Sigmoid colon (tissue), 6 donors: ENCODE measurements at regions not wholly inside any gene's neighbourhood (a gene's known extent, or its start where the extent isn't known, plus 50 kb on each side); places are given as distances from the start of the nearest gene placed in this dataset.
A peak's percentile ranks its signal among the peaks of the same experiment; 100 is the strongest.

Source experiments
- DNase-seq: peaks from one replicate; pipeline ENCODE4 v3.0.0-alpha.2; 2019
- H3K27ac ChIP-seq, 4 donors: fragments of 200-600 bp; sonication (generic); one replicate each; pipeline ENCODE4 v1.5.1; 2016 to 2019; ENCODE audit warnings: mild to moderate bottlenecking in 1 of 4
- H3K27me3 ChIP-seq, 3 donors: fragments of 200-600 bp; sonication (generic); one replicate each; pipeline ENCODE4 v1.5.1; 2019; ENCODE audit warnings: mild to moderate bottlenecking in 1 of 3
- H3K36me3 ChIP-seq, 4 donors: fragments of 200-600 bp; sonication (generic); one replicate each; pipeline ENCODE4 v1.5.1; 2016 to 2019
- H3K4me1 ChIP-seq, 4 donors: fragments of 200-600 bp; sonication (generic); one replicate each; pipeline ENCODE4 v1.5.1; 2017 to 2019
- H3K4me3 ChIP-seq, 4 donors: fragments of 200-600 bp; sonication (generic); one replicate each; pipeline ENCODE4 v1.5.1; 2017 to 2019; ENCODE audit warnings: mild to moderate bottlenecking in 2 of 4, moderate library complexity in 1 of 4
- H3K9me3 ChIP-seq, 4 donors: fragments of 200-600 bp in 3 of 4; sonication (generic) in 3 of 4; one replicate each; pipeline versions ENCODE4 v1.5.1 to v1.6.1; 2013 to 2019
- CTCF ChIP-seq, 4 experiments: fragments of 450-650 bp in 3 of 4; fragments of 200-600 bp in 1 of 4; IDR thresholded peaks; one replicate each; pipeline ENCODE4 v1.5.1; 2016 to 2019; ENCODE audit warnings: antibody characterized with exemption in 4 of 4, mild to moderate bottlenecking in 3 of 4, moderate library complexity in 2 of 4
- EP300 ChIP-seq, 4 donors: sonication (generic); formaldehyde crosslinking; IDR thresholded peaks; one replicate each; pipeline ENCODE4 v1.6.1; 2017; ENCODE audit warnings: antibody characterized with exemption in 4 of 4
- POLR2A ChIP-seq, 2 donors: fragments of 450-650 bp; IDR thresholded peaks; one replicate each; pipeline ENCODE4 v1.6.1; 2016; ENCODE audit warnings: antibody characterized with exemption in 2 of 2, mild to moderate bottlenecking in 2 of 2, moderate library complexity in 2 of 2
- POLR2AphosphoS5 ChIP-seq, 4 donors: sonication (generic); formaldehyde crosslinking; IDR thresholded peaks; one replicate each; pipeline ENCODE4 v1.6.1; 2017; ENCODE audit warnings: antibody characterized with exemption in 4 of 4
- WGBS, 2 donors: extraction: QIAGEN DNeasy Blood & Tissue Kit; methylation state at CpG; one replicate each; pipeline ENCODE4 v1.1.7; 2013; 5-methylcytosine and 5-hydroxymethylcytosine counted together
- intact Hi-C: fragments of 100-400 bp; cut with DNase I; formaldehyde crosslinking; loops from one replicate; pipeline ENCODE4 v1.15.1; 2023
- donor health status: healthy with polysubstance abuse.
- donor health status: healthy.

DNA sequence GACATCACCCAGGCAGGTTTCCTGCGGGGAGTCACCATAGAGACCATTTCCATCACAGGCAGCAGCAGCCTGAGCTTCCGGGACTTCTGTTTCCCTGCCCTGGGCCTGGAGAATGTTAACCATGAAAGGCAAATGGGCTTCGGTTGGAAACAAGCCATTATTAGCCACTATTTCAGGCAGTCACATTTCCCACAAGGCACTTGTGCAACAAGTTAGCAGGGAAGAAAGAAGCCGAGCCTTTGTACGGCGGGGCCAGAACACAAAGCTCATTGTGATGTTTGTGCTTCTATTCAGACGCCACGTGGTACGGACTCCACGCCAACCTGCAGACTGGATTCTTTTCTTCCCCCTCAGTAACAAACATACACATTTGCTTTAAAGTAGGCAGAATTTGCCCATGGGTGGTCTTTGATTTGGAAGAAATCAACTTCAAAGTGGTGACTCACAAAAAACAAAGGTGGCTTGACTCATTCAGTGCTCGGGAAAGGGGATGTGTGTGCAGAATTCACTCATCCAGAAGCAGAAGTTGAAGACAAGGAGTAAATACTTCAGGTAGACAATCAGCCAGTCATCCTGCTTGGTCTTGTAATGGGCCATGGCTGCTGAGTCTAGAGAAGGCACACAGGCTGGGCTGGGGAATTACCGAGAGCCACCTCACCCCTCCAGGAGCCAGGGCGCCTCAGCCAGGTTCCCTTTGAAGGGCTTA, 154.2 kb upstream of the PRMT8 start:
- DNase-seq, result peak; percentile 79
- TF ChIP-seq POLR2AphosphoS5 (IDR thresholded peaks at IDR 0.05), result peak; percentile 50 to 84 (median 64)
- TF ChIP-seq POLR2A (IDR thresholded peaks at IDR 0.05), result no peak
- no peak for TF ChIP-seq CTCF (IDR thresholded peaks at IDR 0.05)
- TF ChIP-seq EP300 (IDR thresholded peaks at IDR 0.05), result no peak
- Histone ChIP-seq H3K9me3 (no peaks in the 10 kb centered on the region), H3K4me3 (no peak overlapping the region), H3K4me1 (peaks cover 0 to 15% (median 5%) of the 10 kb centered on the region in 4 donors), H3K27ac (peak overlapping the region in 2 of 4 donors; percentile 48 to 53), H3K27me3 (peaks cover 0 to 2% (median 0%) of the 10 kb centered on the region in 3 donors), H3K36me3 (no peaks in the 10 kb centered on the region)
- intact Hi-C loops, result no loop called here
- WGBS, 2 donors, result 67 to 83% methylated on average over 13 of the region's 13 CpGs

- Histone ChIP-seq H3K4me1 (peaks cover 0 to 15% (median 5%) of the 10 kb centered on the region in 4 donors), H3K27me3 (peaks cover 0 to 14% (median 0%) of the 10 kb centered on the region in 3 donors), H3K36me3 (no peaks in the 10 kb centered on the region), H3K9me3 (no peaks in the 10 kb centered on the region), H3K4me3 (no peak overlapping the region), H3K27ac (no peak overlapping the region)
- TF ChIP-seq POLR2AphosphoS5 (IDR thresholded peaks at IDR 0.05) (no peak), CTCF (IDR thresholded peaks at IDR 0.05) (no peak), POLR2A (IDR thresholded peaks at IDR 0.05) (no peak), EP300 (IDR thresholded peaks at IDR 0.05) (no peak)
- 83 to 93% methylated on average over 5 of the region's 5 CpGs for WGBS, 2 donors
- DNase-seq, result no peak
- intact Hi-C loops, result no loop called here
Measured at GRCh38 chr12:3337944-3338343, 153.1 kb upstream of the PRMT8 start.

GRCh38 chr12:3339221-3339620, 151.8 kb upstream of the PRMT8 start:
- intact Hi-C loops, result no loop called here
- Histone ChIP-seq H3K36me3 (no peaks in the 10 kb centered on the region), H3K27me3 (peaks cover 0 to 19% (median 0%) of the 10 kb centered on the region in 3 donors), H3K27ac (no peak overlapping the region), H3K4me3 (no peak overlapping the region), H3K4me1 (peaks cover 0 to 15% (median 5%) of the 10 kb centered on the region in 4 donors), H3K9me3 (no peaks in the 10 kb centered on the region)
- DNase-seq, result no peak
- 92% methylated on average over 7 of the region's 7 CpGs for WGBS, 2 donors
- TF ChIP-seq CTCF (IDR thresholded peaks at IDR 0.05) (no peak), POLR2AphosphoS5 (IDR thresholded peaks at IDR 0.05) (no peak), POLR2A (IDR thresholded peaks at IDR 0.05) (no peak), EP300 (IDR thresholded peaks at IDR 0.05) (no peak)

- TF ChIP-seq EP300 (IDR thresholded peaks at IDR 0.05), result no peak
- no peak for TF ChIP-seq CTCF (IDR thresholded peaks at IDR 0.05)
- no peak for TF ChIP-seq POLR2AphosphoS5 (IDR thresholded peaks at IDR 0.05)
- no peak for TF ChIP-seq POLR2A (IDR thresholded peaks at IDR 0.05)
- DNase-seq, result no peak
- Histone ChIP-seq H3K27ac (no peak overlapping the region), H3K36me3 (no peaks in the 10 kb centered on the region), H3K4me1 (peaks cover 0 to 7% (median 3%) of the 10 kb centered on the region in 4 donors), H3K27me3 (peaks cover 0 to 31% (median 0%) of the 10 kb centered on the region in 3 donors), H3K9me3 (no peaks in the 10 kb centered on the region), H3K4me3 (no peak overlapping the region)
- intact Hi-C loops, result no loop called here
- WGBS, 2 donors, result 38 to 49% methylated on average over 4 of the region's 4 CpGs
Measured at GRCh38 chr12:3341594-3341993, 149.4 kb upstream of the PRMT8 start.
